HG03520 (cell line): ENCODE measurements at regions not wholly inside any gene's neighbourhood (a gene's known extent, or its start where the extent isn't known, plus 50 kb on each side); places are given as distances from the start of the nearest gene placed in this dataset.

Source experiments
- ATAC-seq: cut with Tn5 transposase; IDR thresholded peaks from one replicate; pipeline ENCODE4 v1.9.1; 2021; ENCODE audit warnings: mild to moderate bottlenecking, moderate library complexity; ENCODE audit not compliant: unreplicated experiment

GRCh38 chr7:35355199-35355598 is 101.3 kb upstream of the TBX20 start:
- ATAC-seq, result no peak

- no peak for ATAC-seq
These were observed 99.6 kb upstream of the TBX20 start for GRCh38 chr7:35353481-35353880.

GRCh38 chr7:35351466-35351865 is 97.6 kb upstream of the TBX20 start:
- ATAC-seq, result no peak

GRCh38 chr7:35348611-35349400 is 94.9 kb upstream of the TBX20 start:
- ATAC-seq, result no peak

- no peak for ATAC-seq
These were observed 88.9 kb upstream of the TBX20 start for GRCh38 chr7:35342786-35343185.

- no peak for ATAC-seq
These were observed 85.9 kb upstream of the TBX20 start for GRCh38 chr7:35339811-35340210.

- no peak for ATAC-seq
These were observed 82.5 kb upstream of the TBX20 start for GRCh38 chr7:35336444-35336843.

- ATAC-seq, result no peak
These were observed 80.6 kb upstream of the TBX20 start for GRCh38 chr7:35334506-35334905.

GRCh38 chr7:35333265-35333664 is 79.4 kb upstream of the TBX20 start:
- no peak for ATAC-seq

- ATAC-seq, result no peak
These were observed 78.1 kb upstream of the TBX20 start for GRCh38 chr7:35331730-35332678.

GRCh38 chr7:35329026-35329425 is 75.1 kb upstream of the TBX20 start:
- no peak for ATAC-seq

GRCh38 chr7:35319606-35320005 is 65.7 kb upstream of the TBX20 start:
- no peak for ATAC-seq

GRCh38 chr7:35316549-35316948 is 62.6 kb upstream of the TBX20 start:
- ATAC-seq, result no peak

- ATAC-seq, result no peak
These were observed 61.6 kb upstream of the TBX20 start for GRCh38 chr7:35315517-35315916.

- ATAC-seq, result no peak
These were observed 60.5 kb upstream of the TBX20 start for GRCh38 chr7:35314354-35314753.

- ATAC-seq, result no peak
These were observed 59.7 kb upstream of the TBX20 start for GRCh38 chr7:35313575-35313974.
